GM21423 (cell line): ENCODE measurements at regions not wholly inside any gene's neighbourhood (a gene's known extent, or its start where the extent isn't known, plus 50 kb on each side); places are given as distances from the start of the nearest gene placed in this dataset.
"Not testable (repeated sequence)": the region's sequence is repeated elsewhere in the genome, so short reads cannot be mapped to it uniquely, and the experiment has no call there.

Source experiments
- ATAC-seq: cut with Tn5 transposase; IDR thresholded peaks from one replicate; pipeline ENCODE4 v1.9.1; 2021; ENCODE audit warnings: mild to moderate bottlenecking, moderate library complexity; ENCODE audit not compliant: unreplicated experiment

- ATAC-seq, result no peak
Measured at GRCh38 chr16:59087641-59088040, 353.5 kb upstream of the GOT2 start.

GRCh38 chr16:59067205-59067604, 333.1 kb upstream of the GOT2 start:
- ATAC-seq, result no peak

- no peak for ATAC-seq
Measured at GRCh38 chr16:59060207-59060606, 326.1 kb upstream of the GOT2 start.

GRCh38 chr16:59058250-59058649, 324.1 kb upstream of the GOT2 start:
- no peak for ATAC-seq

- no peak for ATAC-seq
Measured at GRCh38 chr16:59053911-59054310, 319.8 kb upstream of the GOT2 start.

- ATAC-seq, result no peak
Measured at GRCh38 chr16:59052231-59052630, 318.1 kb upstream of the GOT2 start.

- ATAC-seq, result no peak
Measured at GRCh38 chr16:59048876-59049275, 314.8 kb upstream of the GOT2 start.

- ATAC-seq, result no peak
Measured at GRCh38 chr16:59047114-59047513, 313.0 kb upstream of the GOT2 start.

GRCh38 chr16:59046335-59046734, 312.2 kb upstream of the GOT2 start:
- no peak for ATAC-seq

GRCh38 chr16:59045501-59045900, 311.4 kb upstream of the GOT2 start:
- ATAC-seq, result no peak

- no peak for ATAC-seq
Measured at GRCh38 chr16:59044616-59045015, 310.5 kb upstream of the GOT2 start.

- ATAC-seq, result no peak
Measured at GRCh38 chr16:59042301-59042700, 308.2 kb upstream of the GOT2 start.

- no peak for ATAC-seq
Measured at GRCh38 chr16:59039066-59039720, 305.1 kb upstream of the GOT2 start.

GRCh38 chr16:59030923-59031485, 296.9 kb upstream of the GOT2 start:
- ATAC-seq, result no peak

- ATAC-seq, result no peak
Measured at GRCh38 chr16:59021751-59022150, 287.6 kb upstream of the GOT2 start.

GRCh38 chr16:59013930-59014329, 279.8 kb upstream of the GOT2 start:
- ATAC-seq, result no peak

- no peak for ATAC-seq
Measured at GRCh38 chr16:58999762-59000161, 265.6 kb upstream of the GOT2 start.

- ATAC-seq, result not testable (repeated sequence)
Measured at GRCh38 chr16:58992755-58993154, 258.6 kb upstream of the GOT2 start.

GRCh38 chr16:58983181-58983965, 249.3 kb upstream of the GOT2 start:
- ATAC-seq, result not testable (repeated sequence)

- ATAC-seq, result no peak
Measured at GRCh38 chr16:58970775-58971174, 236.7 kb upstream of the GOT2 start.

GRCh38 chr16:58963479-58963878, 229.4 kb upstream of the GOT2 start:
- no peak for ATAC-seq

- ATAC-seq, result no peak
Measured at GRCh38 chr16:58962811-58963210, 228.7 kb upstream of the GOT2 start.
